HG03439 (cell line): ENCODE measurements at regions not wholly inside any gene's neighbourhood (a gene's known extent, or its start where the extent isn't known, plus 50 kb on each side); places are given as distances from the start of the nearest gene placed in this dataset.

Experiments
- ATAC-seq: cut with Tn5 transposase; IDR thresholded peaks from one replicate; pipeline ENCODE4 v1.9.1; 2021; ENCODE audit warnings: mild to moderate bottlenecking, moderate library complexity; ENCODE audit not compliant: unreplicated experiment

GRCh38 chr3:459311-459670 lies 262.7 kb downstream of the CHL1 start:
- ATAC-seq = no peak

GRCh38 chr3:461006-461405 lies 264.4 kb downstream of the CHL1 start:
- no peak for ATAC-seq

- no peak for ATAC-seq
These were observed 266.3 kb downstream of the CHL1 start for GRCh38 chr3:462851-463250.

DNA sequence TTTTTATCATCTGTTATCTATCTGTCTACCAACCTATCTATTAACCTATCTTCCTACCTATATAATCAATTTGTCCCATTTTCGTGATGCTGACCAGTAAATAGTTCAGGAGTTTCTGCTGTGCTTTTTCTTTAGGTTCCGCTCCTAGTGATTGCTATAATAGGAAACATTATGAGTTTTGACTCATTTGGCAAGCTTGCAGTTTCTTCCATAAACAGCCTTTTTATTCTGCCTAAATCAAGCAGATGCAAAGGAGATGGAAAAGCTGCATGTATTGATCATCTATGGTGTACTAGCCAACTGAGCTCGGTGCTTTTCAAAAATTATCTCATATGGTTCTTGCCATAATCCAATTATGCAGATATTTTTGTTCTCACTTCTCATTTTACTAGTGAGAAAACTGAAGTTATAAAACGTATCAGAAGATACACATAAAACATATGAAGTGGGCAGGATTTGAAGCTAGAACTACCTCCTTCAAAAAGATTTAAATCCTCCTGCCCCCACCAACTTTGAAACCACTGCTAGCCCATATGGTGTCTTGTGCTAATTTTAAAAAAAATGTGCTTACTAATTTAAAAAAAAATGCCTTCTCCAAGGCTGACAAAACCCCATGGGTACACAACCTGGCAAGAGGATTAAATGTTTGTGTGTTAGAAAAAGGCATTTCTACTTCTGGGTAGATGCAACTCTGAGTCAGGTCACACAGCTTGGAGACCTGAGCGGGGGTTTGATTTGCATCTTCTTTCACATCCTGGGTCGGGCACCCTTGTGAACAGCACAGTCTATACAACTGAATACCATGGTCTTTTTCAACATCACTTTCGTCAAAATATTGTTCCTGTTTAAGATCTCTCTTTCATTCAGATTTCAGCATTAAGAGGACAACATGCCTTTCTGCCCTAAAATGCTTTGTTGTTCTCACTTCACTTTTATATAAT lies 267.0 kb downstream of the CHL1 start:
- peak; percentile 99 for ATAC-seq

GRCh38 chr3:464255-464654 lies 267.7 kb downstream of the CHL1 start:
- peak; percentile 29 for ATAC-seq

DNA sequence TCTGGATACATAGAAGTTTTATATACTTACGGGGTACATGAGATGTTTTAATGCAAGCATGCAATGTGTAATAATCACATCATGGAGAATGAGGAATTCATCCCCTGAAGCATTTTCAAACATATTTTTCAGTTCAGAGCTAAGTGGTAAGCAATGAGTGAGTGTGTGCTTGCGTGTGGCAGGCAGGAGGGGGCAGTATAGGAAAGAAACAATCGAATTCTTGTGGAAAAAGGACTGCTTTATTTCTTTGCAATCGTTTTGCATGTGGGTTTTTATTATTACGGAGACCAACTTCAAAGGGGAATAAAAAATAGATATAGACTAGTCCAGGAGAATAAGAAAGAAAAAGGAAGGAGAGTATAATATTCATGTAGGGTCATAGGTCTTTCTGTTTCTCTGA lies 271.6 kb downstream of the CHL1 start:
- ATAC-seq = peak; percentile 38

- ATAC-seq = no peak
These were observed 276.7 kb downstream of the CHL1 start for GRCh38 chr3:473033-473800.

DNA sequence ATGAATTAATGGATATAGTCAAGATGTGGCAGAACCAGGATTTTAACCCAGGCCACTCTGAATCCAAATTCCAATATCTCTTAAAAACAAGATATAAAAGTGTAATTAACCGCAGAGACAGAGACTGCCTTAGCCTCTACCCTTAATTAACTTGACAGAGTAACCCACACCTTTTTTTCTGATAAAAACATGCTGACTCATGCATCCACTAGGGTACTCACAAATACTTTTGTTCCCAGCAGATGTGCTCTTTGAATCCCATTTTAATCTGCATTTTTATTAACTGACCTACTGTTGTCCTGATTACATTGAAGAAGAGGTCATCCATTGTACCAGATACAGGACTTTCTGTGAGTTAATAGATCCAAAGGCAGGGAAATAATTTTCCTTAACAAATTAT lies 278.3 kb downstream of the CHL1 start:
- no peak for ATAC-seq

- ATAC-seq = no peak
These were observed 283.5 kb downstream of the CHL1 start for GRCh38 chr3:480070-480469.

- no peak for ATAC-seq
These were observed 284.5 kb downstream of the CHL1 start for GRCh38 chr3:481111-481510.

GRCh38 chr3:481680-482079 lies 285.1 kb downstream of the CHL1 start:
- ATAC-seq = peak; percentile 55

- ATAC-seq = no peak
These were observed 285.9 kb downstream of the CHL1 start for GRCh38 chr3:482479-482878.

GRCh38 chr3:484341-484740 lies 287.8 kb downstream of the CHL1 start:
- ATAC-seq = no peak

DNA sequence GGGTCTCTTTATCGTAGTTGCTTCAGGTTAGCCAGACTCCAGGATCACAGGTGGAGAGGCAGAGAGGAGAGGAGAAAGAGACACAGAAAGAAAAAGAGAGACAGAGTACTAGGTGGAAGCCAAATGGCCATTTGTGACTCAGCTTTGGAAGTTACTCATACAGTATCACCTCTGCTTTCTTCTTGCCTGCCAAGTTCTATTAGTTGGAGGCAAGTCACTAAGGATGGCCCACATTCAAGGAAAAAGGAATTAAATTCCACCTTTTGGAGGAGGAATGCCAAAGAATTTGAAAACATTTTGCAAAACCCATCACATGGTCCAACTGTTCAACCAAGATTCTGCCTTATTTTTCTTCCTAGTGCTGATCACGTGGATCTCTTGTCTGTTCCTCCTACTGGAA lies 291.1 kb downstream of the CHL1 start:
- ATAC-seq = no peak

DNA sequence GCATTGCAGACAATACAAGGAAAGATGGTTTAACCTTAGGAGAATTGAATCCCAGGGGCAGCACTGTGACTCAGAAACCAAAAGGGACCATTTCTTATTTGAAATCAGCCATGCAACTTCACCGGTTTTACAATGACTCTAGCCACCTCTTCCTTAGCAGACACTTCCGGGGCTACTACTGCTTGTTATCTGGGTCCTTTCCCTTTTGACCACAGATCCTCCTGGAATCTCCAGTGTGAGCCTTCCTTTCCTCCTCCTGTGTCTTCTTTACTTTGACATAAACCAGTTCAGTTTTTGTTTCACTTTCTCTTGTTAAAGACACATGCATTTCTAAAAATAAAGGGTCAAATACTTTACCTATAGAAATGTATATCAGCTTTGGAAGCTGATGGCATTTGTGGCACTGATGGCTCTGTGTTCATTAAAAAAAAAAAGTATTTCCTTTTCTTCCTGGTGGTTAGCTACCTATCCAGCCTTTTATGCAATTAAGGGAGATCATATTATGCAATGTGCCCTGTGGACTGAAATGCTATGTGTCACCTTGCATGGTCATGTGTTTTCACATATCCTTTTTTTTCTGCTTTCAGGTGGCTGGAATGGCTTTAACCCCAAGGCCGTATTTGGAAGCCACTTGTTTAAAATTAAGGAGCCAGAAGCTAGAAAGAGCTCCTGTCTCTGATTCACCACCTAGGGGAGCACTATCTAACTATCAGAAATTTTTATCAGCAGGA lies 296.2 kb downstream of the CHL1 start:
- peak; percentile 52 for ATAC-seq

- no peak for ATAC-seq
These were observed 297.6 kb downstream of the CHL1 start for GRCh38 chr3:494190-494589.

- no peak for ATAC-seq
These were observed 301.9 kb downstream of the CHL1 start for GRCh38 chr3:498487-498886.

DNA sequence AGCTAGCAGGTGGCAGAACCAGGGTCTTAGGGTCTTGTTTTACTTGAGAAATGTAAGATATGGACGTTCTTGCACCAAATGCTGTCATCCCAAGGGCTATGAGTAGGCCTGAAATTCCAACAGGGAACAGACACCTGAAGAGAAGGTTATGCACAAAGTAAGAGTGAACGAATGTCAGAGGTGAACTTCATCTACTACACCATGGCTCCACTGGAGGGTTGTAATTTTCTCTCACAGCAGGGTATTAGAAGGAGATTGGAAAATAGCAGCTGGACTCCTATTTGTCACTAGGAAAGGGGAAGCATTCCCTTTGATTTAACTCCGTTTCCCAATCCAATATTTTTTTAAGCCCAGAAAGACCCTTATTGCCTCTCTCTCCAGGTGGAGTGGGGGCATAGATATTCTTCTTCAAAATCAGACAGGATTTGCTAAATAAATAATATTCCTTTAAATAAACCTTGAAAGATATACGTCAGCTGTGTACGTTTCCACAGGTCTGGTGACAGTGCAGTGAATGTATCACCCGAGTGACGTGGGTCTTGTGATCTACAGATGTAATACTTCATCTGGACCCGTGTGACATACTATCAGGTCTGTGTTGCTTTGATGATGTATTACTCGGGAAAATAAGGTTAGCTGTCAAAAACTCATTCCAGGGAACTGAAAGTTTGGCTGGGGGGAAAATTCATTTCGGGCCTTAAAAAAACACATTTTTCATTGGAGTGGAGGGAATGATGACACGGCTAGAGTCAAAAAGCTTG lies 302.6 kb downstream of the CHL1 start:
- no peak for ATAC-seq

DNA sequence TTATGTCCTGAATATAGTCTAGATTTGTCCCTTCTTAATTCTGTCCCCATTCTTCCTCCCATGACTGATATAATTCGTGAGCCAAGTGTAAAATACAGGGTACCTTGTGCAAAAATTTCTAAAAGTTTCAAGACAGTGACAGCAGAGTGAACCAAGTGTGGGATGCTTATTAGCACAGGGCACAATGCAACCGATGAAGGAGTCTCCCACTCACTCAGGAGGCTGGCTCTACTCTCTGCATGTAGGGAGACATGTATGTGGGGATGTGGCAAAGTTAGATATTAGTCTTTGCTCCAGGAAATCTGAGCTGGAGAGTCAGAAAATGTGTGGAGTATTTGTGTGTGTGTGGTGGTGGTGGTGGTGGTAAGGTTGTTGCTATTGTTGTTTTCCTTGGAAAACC lies 305.9 kb downstream of the CHL1 start:
- no peak for ATAC-seq

DNA sequence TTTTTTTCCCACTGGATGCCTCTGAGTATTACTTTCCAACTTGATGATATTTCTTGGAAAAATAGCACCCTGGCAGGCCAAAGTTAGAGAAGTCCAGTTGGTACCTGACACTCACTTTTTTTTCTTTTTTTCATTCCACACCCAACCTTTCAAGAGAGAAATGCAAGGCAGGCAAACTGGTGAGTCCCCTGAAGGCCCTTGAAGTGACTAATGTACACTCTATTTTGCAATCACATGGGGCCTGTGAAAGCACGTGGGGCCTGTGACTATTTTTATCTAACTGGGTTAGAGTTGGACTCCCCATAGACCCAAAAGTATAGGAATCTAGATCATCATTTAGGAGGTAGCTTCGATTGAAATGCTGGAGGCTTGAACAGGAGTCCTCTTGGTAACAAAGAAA lies 316.7 kb downstream of the CHL1 start:
- ATAC-seq = no peak

- no peak for ATAC-seq
These were observed 317.6 kb downstream of the CHL1 start for GRCh38 chr3:514192-514591.
